Left renal pelvis (tissue), 4 donors: ENCODE measurements at regions not wholly inside any gene's neighbourhood (a gene's known extent, or its start where the extent isn't known, plus 50 kb on each side); places are given as distances from the start of the nearest gene placed in this dataset.

ENCODE experiments used
- DNase-seq, 4 donors: peaks; one replicate each; pipeline ENCODE4 v3.0.0-alpha.2; 2013; ENCODE audit warnings: low read depth in 4 of 4, low spot score in 3 of 4

- no peak for DNase-seq
Measured at GRCh38 chr9:104417296-104417695, 86.8 kb upstream of the OR13F1 start.

- DNase-seq = no peak
Measured at GRCh38 chr9:104429031-104429546, 75.0 kb upstream of the OR13F1 start.

GRCh38 chr9:104435059-104435458 is 69.0 kb upstream of the OR13F1 start:
- DNase-seq = no peak

- DNase-seq = no peak
Measured at GRCh38 chr9:104448036-104448435, 56.0 kb upstream of the OR13F1 start.
